Stomach (tissue), 4 donors: ENCODE measurements at regions not wholly inside any gene's neighbourhood (a gene's known extent, or its start where the extent isn't known, plus 50 kb on each side); places are given as distances from the start of the nearest gene placed in this dataset.

Experiments used
- CTCF ChIP-seq, 7 experiments: fragments of 450-650 bp in 4 of 7; fragments of 200-600 bp in 3 of 7; sonication (generic) in 3 of 7; IDR thresholded peaks; one replicate each; pipeline ENCODE4 v1.5.1; 2016 to 2019; ENCODE audit warnings: antibody characterized with exemption in 7 of 7, control low read depth in 2 of 7, mild to moderate bottlenecking in 1 of 7
- EP300 ChIP-seq: sonication (generic); formaldehyde crosslinking; IDR thresholded peaks from one replicate; pipeline ENCODE4 v1.6.1; 2017; ENCODE audit warnings: antibody characterized with exemption
- POLR2A ChIP-seq, 4 donors: fragments of 450-650 bp; IDR thresholded peaks; one replicate each; pipeline ENCODE4 v1.6.1; 2016; ENCODE audit warnings: antibody characterized with exemption in 4 of 4, control low read depth in 2 of 4, mild to moderate bottlenecking in 1 of 4, moderate library complexity in 1 of 4
- POLR2AphosphoS5 ChIP-seq, 3 donors: sonication (generic); formaldehyde crosslinking; IDR thresholded peaks; one replicate each; pipeline ENCODE4 v1.6.1; 2016; ENCODE audit warnings: antibody characterized with exemption in 3 of 3

GRCh38 chr2:129457277-129457818, 522.1 kb upstream of the RAB6C start:
- no peak for TF ChIP-seq POLR2A (IDR thresholded peaks at IDR 0.05)
- TF ChIP-seq CTCF (IDR thresholded peaks at IDR 0.05): no peak
- no peak for TF ChIP-seq EP300
- no peak for TF ChIP-seq POLR2AphosphoS5 (IDR thresholded peaks at IDR 0.05)
